ENCODE measurements at regions not wholly inside any gene's neighbourhood (a gene's known extent, or its start where the extent isn't known, plus 50 kb on each side); places are given as distances from the start of the nearest gene placed in this dataset.

DNA sequence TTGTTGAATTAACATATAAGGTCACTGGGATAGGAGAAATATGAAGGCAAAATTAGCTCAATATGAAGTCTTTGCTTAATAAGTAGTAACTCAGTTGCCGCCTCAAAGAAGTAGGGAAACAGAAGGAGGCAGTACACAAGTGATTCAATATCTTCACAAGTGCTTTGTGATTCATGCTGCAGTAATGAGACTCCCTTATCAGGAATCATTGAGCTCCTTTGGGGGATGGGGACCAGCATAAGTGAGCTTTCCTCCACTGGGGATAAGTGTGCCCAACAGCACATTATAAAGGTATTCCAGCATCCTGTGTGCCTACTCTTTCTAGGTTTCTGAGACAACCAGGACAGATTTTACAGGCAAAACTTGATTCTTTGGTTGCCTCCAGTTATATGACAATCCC is 323.4 kb upstream of the UBE2E3 start:
- peak; percentile 58 for DNase-seq

DNA sequence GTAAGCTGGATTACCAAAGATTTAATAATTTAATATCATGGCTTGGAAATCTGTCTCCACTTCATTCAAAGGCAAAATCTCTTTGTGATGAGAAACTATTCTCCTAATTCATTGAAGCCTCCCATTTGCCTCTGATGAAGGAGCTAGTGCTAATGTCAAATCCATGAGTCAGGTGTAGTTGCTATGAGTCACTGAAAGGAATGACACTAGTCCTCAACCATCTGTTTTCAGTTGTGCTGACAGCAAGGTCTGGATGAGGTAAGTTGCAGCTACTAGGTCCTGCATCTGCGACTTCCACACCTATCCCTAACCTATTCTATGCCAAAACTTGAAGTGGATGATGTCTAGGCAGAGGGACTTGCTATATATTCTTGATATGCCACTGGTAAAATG is 324.0 kb upstream of the UBE2E3 start:
- DNase-seq, result peak; percentile 51

DNA sequence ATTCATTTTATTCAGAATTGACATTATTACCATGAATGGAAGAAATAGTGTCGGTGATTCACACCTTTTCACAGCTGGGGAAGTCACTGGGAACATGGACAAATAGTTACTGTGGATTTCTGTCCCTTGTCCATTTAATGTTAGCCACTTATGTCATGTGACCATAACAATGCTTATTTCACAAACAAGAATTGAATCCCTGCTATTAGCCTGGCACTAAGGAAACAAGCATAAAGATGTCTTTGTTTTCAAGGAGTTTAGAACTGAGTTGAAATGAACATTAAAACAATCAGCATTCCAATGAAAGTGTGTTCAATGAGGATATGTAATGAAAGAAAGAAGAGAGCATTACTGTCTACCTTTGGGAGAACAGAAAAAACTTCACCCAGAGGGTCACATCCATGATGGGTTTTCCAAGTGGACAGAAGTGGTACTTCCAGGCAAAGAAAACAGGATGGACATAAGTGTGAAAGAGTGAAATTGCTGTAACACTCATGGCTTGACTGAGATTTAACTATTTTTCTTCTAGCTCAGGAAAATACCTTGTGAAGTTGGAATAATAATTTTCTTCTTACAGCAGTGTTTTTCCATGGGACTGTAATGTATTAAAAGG is 324.5 kb upstream of the UBE2E3 start:
- DNase-seq, result no peak

DNA sequence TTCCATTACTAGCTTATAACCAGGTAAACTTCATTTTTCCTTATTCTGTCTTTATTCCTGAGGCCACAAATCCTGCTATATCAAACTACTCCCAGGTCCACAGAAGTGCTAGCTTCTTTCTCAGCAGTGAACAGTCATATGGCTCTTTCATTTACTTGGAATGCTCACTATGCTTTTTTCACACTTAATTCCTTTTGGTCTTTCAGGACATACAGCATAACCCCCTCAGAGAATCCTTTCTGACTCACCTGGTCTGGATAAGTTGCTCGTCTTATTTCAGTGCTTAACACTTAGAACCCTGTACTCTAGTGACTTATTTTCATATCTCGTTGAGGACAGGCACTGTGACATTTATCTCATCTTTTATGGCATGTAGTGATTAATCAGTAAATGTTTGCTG is 325.0 kb upstream of the UBE2E3 start:
- no peak for DNase-seq

DNA sequence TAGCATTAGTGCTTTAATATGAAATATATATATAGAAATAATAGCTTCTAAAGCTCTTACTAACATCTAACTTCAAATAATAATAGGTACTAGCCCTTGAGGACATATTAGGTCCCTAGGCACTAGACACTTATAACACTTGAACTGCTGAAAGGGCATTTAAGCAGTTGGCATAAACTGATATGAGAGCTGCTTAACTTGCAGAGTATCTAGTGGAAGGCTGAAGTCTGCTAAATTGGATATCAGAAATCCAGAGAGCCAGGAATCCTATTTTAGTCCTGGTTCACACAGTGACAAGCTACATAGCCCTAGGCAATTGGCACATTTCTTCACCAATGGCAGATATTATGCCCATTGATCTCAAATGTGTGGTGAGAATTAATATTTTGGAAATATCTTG is 326.9 kb upstream of the UBE2E3 start:
- DNase-seq, result no peak

DNA sequence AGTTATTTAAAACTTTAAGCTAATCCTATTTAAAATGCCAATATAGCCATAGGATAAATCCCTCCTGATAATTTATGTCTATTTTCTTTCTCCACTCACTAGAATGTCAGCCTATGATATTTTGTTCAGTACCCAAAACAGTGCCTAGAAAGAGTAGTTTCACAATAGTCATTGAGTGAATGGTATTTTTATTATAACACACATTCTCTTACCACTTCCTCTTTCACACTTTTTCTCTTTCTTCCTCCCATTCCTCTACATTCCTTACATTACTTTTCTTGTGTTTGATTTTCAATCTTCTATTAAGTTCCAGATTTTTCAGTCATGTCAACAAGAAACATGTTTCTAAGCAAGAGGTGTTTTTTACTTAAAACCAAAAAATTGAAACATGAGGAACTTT is 327.6 kb upstream of the UBE2E3 start:
- no peak for DNase-seq

DNA sequence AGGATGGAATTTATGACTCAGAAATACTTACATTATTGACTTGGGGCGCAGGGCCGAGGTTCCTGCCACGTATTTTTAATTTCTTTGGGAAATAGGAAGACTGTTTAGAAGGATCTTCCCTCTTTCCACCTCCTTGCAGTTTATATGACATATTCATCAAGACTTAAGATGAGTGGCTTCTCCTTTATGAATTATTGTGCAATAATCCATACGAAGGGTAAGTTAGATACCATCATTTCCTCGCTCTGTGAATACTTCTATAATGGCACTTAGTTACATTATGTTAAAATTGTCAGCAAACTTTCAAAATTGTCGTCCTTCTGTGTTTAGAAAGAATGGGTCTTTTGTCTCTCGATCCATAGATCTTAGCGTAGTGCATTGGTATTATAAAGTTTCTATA is 328.8 kb upstream of the UBE2E3 start:
- DNase-seq, result no peak

DNA sequence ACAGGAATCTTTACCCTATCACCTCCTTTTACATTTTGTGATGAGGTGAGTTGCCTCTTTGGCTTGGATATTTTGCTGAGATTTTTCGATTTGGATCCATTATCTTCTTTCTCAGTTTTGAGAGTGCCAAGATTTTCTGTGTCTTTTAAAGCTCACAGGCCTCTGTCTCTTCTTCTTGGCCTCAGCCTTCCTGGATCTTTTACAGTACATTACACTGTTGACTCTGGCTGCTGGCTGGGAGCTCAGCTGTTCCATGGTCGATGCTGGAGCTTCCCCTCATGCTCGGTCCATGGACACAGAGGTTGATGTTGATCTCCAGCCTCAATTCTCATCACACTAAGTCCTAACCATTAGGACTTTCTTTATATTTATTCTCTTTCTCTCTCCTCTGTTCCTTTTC is 332.8 kb upstream of the UBE2E3 start:
- DNase-seq, result no peak

DNA sequence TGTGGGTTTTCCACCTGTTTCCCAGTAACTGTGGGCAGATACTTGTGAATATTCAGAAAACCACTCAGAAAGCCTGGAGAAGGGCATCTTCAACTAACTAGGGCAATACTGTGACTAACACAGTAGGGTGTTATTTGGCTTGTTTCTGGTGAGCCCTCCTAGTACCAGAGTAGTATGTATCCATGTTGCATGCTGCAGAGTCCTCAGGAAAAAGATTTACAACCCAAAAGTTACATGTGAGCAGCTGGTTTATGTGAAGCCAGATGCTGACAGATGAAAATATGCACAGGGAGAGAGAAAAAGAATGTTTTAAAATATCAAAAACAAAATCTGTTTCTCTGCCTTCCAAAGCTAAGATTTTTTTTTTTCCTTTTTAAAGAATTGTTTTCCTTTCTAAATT is 333.2 kb upstream of the UBE2E3 start:
- no peak for DNase-seq

DNA sequence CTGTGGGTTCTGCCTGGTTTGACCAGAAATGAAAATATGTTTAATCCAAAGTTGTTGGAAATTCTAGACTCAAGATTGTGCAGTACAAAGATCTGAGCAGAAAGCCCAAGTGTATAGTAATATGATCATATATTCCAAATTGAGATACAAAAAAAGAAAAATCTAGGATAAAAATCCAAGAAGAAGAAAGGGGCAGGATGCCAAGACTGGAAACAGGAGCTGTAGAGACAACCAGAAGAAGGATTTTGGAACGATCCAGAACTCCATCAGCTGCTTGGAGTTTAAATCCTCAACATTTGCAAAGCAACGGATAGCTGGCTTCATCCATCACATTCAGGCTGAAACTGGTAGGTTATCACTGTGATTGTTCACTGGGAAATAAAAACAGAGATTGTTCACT is 333.6 kb upstream of the UBE2E3 start:
- DNase-seq, result no peak

DNA sequence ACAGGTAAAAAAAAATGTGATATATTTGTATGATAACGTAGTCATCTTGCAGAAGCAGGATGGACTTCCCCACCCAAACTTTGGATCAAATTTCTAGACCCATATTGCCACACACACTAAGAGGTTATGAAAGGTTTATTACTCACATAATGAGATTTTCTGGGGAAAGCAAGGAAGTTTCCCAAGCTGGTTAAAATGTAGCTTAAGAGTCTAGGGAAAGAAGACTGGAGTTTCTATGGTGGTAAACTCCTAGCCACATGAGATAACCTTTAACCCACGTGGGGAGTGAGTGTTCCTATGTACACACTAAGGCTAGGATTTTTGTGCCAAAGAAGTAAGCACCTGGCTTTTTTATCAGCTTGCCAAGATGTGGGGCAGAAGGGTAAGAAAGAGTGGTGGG is 335.7 kb upstream of the UBE2E3 start:
- DNase-seq, result no peak

DNA sequence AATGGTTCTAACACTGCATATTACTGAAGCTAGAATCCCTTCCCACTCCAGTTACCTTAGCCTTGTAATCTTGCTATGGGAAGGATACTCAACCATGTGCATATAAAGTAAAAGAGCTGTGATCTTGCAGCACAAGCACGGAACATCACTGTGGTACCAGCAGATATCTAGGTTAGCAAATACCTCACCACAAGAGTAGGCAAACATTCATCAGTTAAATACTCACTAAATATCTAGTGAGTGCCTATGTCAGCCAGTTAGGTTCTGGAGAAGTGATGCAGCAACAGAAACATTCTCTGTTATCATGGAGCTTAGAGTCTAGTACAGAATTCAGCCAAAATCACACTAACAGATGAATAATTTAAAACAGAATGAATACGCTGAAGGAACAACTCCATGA is 349.6 kb upstream of the UBE2E3 start:
- no peak for DNase-seq

DNA sequence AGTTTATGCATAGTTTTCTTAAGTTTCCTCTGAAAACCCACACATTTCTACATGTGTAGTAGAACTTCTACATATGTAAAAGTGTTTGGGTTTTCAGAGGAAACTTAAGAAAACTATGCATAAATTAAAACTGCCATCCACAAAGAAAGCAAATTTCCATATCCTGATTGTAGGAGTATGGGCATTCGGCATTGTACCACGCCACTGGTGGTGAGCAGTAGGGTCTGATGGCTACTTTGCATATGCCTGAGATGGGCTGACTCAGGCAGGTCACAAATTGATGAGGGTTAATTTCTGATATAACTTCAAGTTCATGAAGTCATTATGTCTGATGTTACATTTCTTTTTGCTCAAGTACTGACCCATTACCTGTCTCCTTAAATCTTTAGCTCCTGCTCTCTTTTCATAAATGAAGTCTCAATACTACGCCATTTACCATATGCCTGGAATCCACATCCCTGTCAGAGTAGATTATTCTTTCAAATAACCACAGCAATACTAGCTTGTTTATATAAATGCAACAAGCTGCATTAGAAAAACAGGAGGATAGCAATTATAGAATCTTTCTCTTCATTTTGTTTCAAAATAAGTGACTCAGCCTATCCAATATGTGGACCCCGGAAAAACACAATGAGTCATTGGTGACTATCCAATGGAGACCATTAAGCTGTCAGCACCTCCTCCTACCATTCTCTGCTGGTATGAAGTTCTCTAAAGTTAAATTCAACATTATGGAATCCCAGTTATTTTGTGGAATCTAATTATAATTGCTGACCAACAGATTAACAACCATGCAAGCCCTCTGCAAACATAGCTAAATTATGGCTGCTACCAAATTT is 355.2 kb upstream of the UBE2E3 start:
- DNase-seq, result peak; percentile 95

DNA sequence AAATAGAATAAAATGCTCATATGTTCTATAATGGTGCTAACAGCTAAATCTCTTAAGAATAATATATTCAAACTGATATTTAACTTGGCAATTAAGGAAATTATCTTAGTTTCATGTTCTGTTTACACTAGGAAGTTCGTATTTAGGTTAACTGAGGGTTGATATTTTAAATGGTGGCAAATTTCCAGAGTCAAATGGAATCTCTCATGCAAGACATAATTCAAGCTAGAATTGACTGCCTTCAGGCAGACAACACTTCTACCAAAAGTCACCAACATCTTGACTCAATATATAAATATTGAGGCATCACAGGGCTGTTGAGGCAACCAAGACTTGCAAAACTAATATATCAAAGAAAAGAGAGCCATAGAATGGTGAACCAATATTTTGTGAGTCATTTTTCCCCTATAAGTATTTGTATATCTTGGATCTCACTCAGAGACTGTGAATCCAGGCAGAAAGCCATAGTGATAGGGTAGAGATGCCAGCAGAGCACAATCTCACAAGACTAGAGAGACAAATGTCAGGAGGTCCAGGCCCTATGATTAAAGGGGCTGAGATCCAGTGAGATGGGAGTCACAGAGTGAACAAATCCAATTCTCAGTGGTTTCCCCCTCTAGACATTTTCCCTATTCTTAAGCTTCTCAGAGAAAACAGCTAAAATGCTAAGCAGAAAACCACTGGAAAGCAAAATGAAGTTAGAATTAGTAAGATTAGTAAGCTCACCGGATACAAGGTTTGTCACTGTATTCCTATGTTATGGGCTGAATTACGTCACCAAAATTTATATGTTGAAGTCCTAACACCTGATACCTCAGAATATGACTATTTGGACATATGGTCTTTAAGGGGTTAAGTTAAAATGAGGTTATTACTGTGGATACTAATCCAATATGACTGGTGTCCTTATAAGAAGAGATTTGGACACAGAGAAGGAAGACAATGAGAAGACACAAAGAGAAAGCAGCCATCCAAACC is 358.2 kb upstream of the UBE2E3 start:
- peak; percentile 64 for DNase-seq

DNA sequence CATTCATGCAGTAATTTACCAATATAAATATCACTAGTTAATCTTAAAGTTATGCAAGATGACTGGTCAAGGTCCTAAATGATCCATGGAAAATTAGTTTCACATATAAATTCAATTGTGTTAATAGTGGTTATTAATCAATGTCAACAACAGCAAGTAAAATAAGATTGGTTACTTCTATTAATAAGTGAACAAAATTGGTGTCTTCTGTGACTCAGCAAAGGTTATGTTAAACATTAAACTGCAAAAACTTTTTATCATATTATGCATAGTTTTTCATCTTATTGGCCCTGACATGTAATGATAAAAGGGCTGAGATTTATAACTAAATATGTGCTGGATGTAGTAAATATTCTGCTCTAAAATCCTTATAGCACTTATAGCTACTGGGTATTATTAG is 359.0 kb upstream of the UBE2E3 start:
- DNase-seq, result no peak

DNA sequence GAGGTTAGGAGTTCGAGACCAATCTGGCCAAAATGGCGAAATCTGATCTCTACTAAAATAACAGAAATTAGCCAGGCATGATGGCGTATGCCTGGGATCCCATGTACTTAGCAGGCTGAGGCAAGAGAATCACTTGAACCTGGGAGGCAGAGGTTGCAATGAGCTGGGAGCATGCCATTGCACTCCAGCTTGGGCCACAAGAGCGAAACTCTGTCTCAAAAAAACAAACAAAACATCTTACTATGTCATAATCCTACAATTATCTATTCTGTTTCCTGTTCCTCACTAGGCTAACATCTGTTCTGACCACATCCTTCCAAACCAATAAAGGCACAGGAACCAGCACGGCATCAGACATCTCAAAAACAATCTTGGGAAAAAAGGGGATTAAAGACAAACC is 361.8 kb upstream of the UBE2E3 start:
- DNase-seq, result peak; percentile 33

DNA sequence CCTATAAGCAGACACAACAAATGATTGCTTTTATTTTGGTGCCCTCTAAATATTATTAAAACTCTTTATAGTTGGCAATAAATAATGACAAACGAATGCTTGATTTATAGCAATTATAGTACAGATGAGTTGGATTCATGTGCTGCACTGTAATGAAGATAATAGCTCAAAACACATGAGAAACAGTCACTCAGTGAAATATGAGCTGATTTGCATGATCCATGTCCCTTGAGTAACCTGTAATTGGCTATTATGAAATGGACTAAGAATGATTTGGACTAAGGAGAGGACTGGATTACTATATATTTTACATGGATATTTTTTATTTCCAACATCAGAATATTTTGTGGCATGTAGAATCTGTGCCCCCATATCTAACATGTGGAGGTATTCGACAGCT is 365.6 kb upstream of the UBE2E3 start:
- no peak for DNase-seq

DNA sequence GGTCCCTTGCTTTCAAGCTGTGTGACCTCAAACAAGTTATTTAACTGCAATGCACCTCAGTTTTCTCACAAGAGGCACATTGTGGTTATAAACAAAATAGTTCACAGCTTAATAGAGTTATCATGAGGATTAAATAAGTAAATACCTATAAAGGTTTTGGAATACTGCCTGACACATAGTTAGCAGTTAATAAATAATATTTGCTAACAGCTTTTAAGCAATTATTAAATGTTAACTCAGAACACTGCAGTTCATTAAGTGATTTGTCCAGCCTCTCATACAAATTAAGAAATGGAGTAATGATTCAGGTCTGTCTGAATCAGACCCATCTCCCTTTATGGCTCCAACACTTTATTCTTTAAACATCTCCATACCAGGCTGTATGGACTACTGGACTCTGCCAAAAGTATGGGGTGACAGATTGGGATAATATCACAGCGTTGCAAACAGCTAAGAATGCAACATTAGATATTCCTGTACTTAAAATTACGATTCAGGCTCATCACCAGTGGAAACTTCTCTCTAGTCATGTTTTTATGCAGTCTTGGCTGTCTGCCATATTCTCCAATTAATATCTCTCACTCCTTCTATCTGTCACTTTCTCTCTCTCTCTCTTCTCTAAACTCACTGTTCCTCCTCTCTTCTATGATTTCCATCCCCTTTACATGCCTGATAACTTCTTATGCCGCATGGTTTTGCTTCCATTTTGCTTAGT is 370.6 kb upstream of the UBE2E3 start:
- no peak for DNase-seq

DNA sequence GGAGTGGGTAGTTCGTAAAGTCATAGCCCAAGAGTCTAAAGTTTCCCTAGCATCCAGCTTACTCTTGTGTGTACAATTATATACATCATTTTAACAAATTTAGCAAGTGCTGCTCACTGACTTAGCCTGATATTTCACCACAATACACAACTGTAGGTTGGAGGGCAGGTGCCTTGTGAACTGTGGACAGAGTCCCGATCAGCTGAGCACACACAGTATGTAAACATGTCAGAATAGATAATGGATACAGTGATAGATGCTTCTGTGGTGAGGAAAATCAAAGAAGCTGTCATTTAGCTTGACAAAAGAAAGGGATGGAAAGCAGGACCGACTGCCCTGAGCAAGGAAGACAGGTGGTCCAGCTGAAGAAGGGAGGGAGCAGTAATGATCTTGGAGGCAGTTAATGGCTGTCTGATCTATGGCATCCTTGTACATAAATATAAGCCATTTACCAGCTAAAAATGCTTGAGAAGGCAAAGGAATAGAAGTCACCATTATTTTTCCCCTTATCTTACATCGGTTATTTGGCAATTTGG is 372.8 kb upstream of the UBE2E3 start:
- no peak for DNase-seq

DNA sequence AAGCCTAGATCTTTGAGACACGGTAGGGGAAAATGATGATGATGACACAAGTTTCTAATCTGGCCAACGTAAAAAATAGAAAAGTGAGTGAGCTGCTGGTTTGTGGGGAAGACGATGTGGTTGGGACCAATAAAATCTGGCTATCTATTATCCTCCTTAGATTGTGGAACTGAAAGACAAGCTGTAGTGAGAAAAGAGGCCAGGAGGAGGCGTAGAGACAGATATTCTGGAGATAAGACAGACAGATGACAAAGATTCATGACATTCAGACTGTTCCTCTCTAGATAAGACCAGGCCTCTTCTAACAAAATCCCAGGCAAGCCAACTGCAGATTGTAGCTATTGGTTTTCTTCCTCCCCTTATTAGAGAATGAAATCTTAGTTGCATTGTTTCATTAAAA is 376.3 kb upstream of the UBE2E3 start:
- peak; percentile 14 for DNase-seq

DNA sequence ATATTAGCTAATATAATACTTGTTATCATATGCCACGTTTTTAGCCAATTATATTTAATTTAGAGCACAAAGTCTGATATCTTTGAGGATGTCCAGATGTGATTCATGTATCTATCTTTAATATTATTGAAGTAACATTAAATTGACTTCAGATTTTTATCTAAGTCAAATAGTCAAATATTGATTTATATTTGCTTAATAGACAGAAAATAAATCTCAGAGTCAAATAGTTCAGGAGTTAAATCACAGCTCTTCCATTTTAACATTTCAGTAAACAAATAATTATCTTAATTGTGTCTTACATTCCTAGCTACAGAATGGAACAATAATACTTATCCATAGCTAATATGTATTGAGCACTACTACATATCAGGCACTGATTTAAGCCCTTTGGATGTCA is 379.4 kb upstream of the UBE2E3 start:
- DNase-seq, result no peak

DNA sequence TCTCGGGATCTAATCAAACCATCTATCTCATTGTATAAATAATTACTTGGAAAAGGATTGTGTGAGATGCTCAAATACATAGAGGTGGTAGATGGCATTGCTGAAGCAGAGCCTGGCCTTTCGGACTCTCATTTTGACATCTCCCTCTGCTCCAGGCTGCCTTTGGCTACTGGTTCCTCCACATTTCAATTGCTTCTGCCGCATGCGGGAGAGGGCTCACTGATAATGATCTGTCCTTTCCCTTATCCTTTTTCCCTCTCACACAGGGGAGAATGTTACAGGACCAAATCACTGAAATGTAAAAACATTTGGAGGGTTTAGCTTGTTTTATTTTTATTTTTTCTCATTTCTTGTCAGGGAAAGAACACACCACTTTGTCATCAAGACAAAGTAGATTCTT is 380.6 kb upstream of the UBE2E3 start:
- DNase-seq, result no peak

All from fibroblast of skin of back (primary cell).